ENCODE measurements at regions not wholly inside any gene's neighbourhood (a gene's known extent, or its start where the extent isn't known, plus 50 kb on each side); places are given as distances from the start of the nearest gene placed in this dataset.
"Not testable (repeated sequence)": the region's sequence is repeated elsewhere in the genome, so short reads cannot be mapped to it uniquely, and the experiment has no call there.

- TF ChIP-seq FOXP2 (optimal IDR thresholded peaks at IDR 0.05; ENCODE audit: control extremely low read depth, extremely low read length, insufficient read depth) = no peak
- no peak for TF ChIP-seq EZH2 (IDR thresholded peaks at IDR 0.05)
- no peak for TF ChIP-seq POLR2AphosphoS5 (IDR thresholded peaks at IDR 0.05; ENCODE audit: borderline replicate concordance, low read depth, low read length)
- H3K9ac ChIP-seq (ENCODE audit: insufficient read length) = no peak overlapping the region
- no peaks in the 10 kb centered on the region for H3K9me3 ChIP-seq (ENCODE audit: low read depth, low read length)
- no peaks in the 10 kb centered on the region for H3K36me3 ChIP-seq (ENCODE audit: insufficient read depth, low read length)
- DNase-seq (ENCODE audit: low read depth, low spot score) = no peak
- H3K4me3 ChIP-seq = no peak overlapping the region
- H3K27ac ChIP-seq = no peak overlapping the region
Observed at GRCh38 chr15:81929557-81929956, 116.3 kb downstream of the MEX3B start.

GRCh38 chr15:81926981-81927380 lies 118.8 kb downstream of the MEX3B start:
- no peak for DNase-seq (ENCODE audit: low read depth, low spot score)
- Histone ChIP-seq H3K9me3 (ENCODE audit: low read depth, low read length) (no peaks in the 10 kb centered on the region), H3K27ac (no peak overlapping the region), H3K4me3 (no peak overlapping the region), H3K9ac (ENCODE audit: insufficient read length) (no peak overlapping the region), H3K36me3 (ENCODE audit: insufficient read depth, low read length) (no peaks in the 10 kb centered on the region)
- TF ChIP-seq FOXP2 (optimal IDR thresholded peaks at IDR 0.05; ENCODE audit: control extremely low read depth, extremely low read length, insufficient read depth) = no peak
- TF ChIP-seq EZH2 (IDR thresholded peaks at IDR 0.05) = no peak
- no peak for TF ChIP-seq POLR2AphosphoS5 (IDR thresholded peaks at IDR 0.05; ENCODE audit: borderline replicate concordance, low read depth, low read length)

GRCh38 chr15:81924729-81925128 lies 121.1 kb downstream of the MEX3B start:
- H3K9me3 ChIP-seq (ENCODE audit: low read depth, low read length) = no peaks in the 10 kb centered on the region
- DNase-seq (ENCODE audit: low read depth, low spot score) = no peak
- H3K9ac ChIP-seq (ENCODE audit: insufficient read length) = no peak overlapping the region
- H3K27ac ChIP-seq = no peak overlapping the region
- TF ChIP-seq EZH2 (IDR thresholded peaks at IDR 0.05) = no peak
- no peak for TF ChIP-seq POLR2AphosphoS5 (IDR thresholded peaks at IDR 0.05; ENCODE audit: borderline replicate concordance, low read depth, low read length)
- TF ChIP-seq FOXP2 (optimal IDR thresholded peaks at IDR 0.05; ENCODE audit: control extremely low read depth, extremely low read length, insufficient read depth) = no peak
- H3K36me3 ChIP-seq (ENCODE audit: insufficient read depth, low read length) = no peaks in the 10 kb centered on the region
- no peak overlapping the region for H3K4me3 ChIP-seq

GRCh38 chr15:81923561-81924350 lies 122.1 kb downstream of the MEX3B start:
- H3K27ac ChIP-seq = no peak overlapping the region

GRCh38 chr15:81922143-81922542 lies 123.7 kb downstream of the MEX3B start:
- no peak overlapping the region for H3K27ac ChIP-seq
- TF ChIP-seq FOXP2 (optimal IDR thresholded peaks at IDR 0.05; ENCODE audit: control extremely low read depth, extremely low read length, insufficient read depth) (no peak), EZH2 (IDR thresholded peaks at IDR 0.05) (no peak), POLR2AphosphoS5 (IDR thresholded peaks at IDR 0.05; ENCODE audit: borderline replicate concordance, low read depth, low read length) (no peak)
- H3K9ac ChIP-seq (ENCODE audit: insufficient read length) = no peak overlapping the region
- H3K9me3 ChIP-seq (ENCODE audit: low read depth, low read length) = no peaks in the 10 kb centered on the region
- H3K36me3 ChIP-seq (ENCODE audit: insufficient read depth, low read length) = no peaks in the 10 kb centered on the region
- DNase-seq (ENCODE audit: low read depth, low spot score) = no peak
- no peak overlapping the region for H3K4me3 ChIP-seq

More at GRCh38 chr15:81923561-81924350, 122.1 kb downstream of the MEX3B start:
- TF ChIP-seq POLR2AphosphoS5 (IDR thresholded peaks at IDR 0.05; ENCODE audit: borderline replicate concordance, low read depth, low read length) (no peak), FOXP2 (optimal IDR thresholded peaks at IDR 0.05; ENCODE audit: control extremely low read depth, extremely low read length, insufficient read depth) (no peak), EZH2 (IDR thresholded peaks at IDR 0.05) (no peak)
- H3K36me3 ChIP-seq (ENCODE audit: insufficient read depth, low read length) = no peaks in the 10 kb centered on the region
- no peak overlapping the region for H3K4me3 ChIP-seq
- DNase-seq (ENCODE audit: low read depth, low spot score) = no peak
- no peaks in the 10 kb centered on the region for H3K9me3 ChIP-seq (ENCODE audit: low read depth, low read length)
- no peak overlapping the region for H3K9ac ChIP-seq (ENCODE audit: insufficient read length)

- no peak for DNase-seq (ENCODE audit: low read depth, low spot score)
- Histone ChIP-seq H3K9me3 (ENCODE audit: low read depth, low read length) (no peaks in the 10 kb centered on the region), H3K9ac (ENCODE audit: insufficient read length) (no peak overlapping the region), H3K27ac (no peak overlapping the region), H3K36me3 (ENCODE audit: insufficient read depth, low read length) (no peaks in the 10 kb centered on the region), H3K4me3 (no peak overlapping the region)
- TF ChIP-seq EZH2 (IDR thresholded peaks at IDR 0.05) = no peak
- TF ChIP-seq POLR2AphosphoS5 (IDR thresholded peaks at IDR 0.05; ENCODE audit: borderline replicate concordance, low read depth, low read length) = no peak
- TF ChIP-seq FOXP2 (optimal IDR thresholded peaks at IDR 0.05; ENCODE audit: control extremely low read depth, extremely low read length, insufficient read depth) = no peak
Observed at GRCh38 chr15:81921163-81921562, 124.7 kb downstream of the MEX3B start.

GRCh38 chr15:81918767-81919166 lies 127.1 kb downstream of the MEX3B start:
- not testable (repeated sequence) for DNase-seq (ENCODE audit: low read depth, low spot score); H3K9me3 ChIP-seq (ENCODE audit: low read depth, low read length)

GRCh38 chr15:81916451-81916850 lies 129.4 kb downstream of the MEX3B start:
- DNase-seq (ENCODE audit: low read depth, low spot score) = no peak
- no peaks in the 10 kb centered on the region for H3K9me3 ChIP-seq (ENCODE audit: low read depth, low read length)
- H3K9ac ChIP-seq (ENCODE audit: insufficient read length) = no peak overlapping the region
- TF ChIP-seq FOXP2 (optimal IDR thresholded peaks at IDR 0.05; ENCODE audit: control extremely low read depth, extremely low read length, insufficient read depth) = no peak
- no peak for TF ChIP-seq EZH2 (IDR thresholded peaks at IDR 0.05)
- no peak for TF ChIP-seq POLR2AphosphoS5 (IDR thresholded peaks at IDR 0.05; ENCODE audit: borderline replicate concordance, low read depth, low read length)
- H3K4me3 ChIP-seq = no peak overlapping the region
- no peak overlapping the region for H3K27ac ChIP-seq
- no peaks in the 10 kb centered on the region for H3K36me3 ChIP-seq (ENCODE audit: insufficient read depth, low read length)

More at GRCh38 chr15:81918767-81919166, 127.1 kb downstream of the MEX3B start:
- not testable (repeated sequence) for H3K36me3 ChIP-seq (ENCODE audit: insufficient read depth, low read length); H3K27ac ChIP-seq; H3K9ac ChIP-seq (ENCODE audit: insufficient read length); H3K4me3 ChIP-seq

GRCh38 chr15:81915990-81916389 lies 129.8 kb downstream of the MEX3B start:
- no peaks in the 10 kb centered on the region for H3K36me3 ChIP-seq (ENCODE audit: insufficient read depth, low read length)

More at GRCh38 chr15:81915990-81916389, 129.8 kb downstream of the MEX3B start:
- Histone ChIP-seq H3K9me3 (ENCODE audit: low read depth, low read length) (no peaks in the 10 kb centered on the region), H3K4me3 (no peak overlapping the region), H3K9ac (ENCODE audit: insufficient read length) (no peak overlapping the region), H3K27ac (no peak overlapping the region)
- TF ChIP-seq POLR2AphosphoS5 (IDR thresholded peaks at IDR 0.05; ENCODE audit: borderline replicate concordance, low read depth, low read length) (no peak), EZH2 (IDR thresholded peaks at IDR 0.05) (no peak), FOXP2 (optimal IDR thresholded peaks at IDR 0.05; ENCODE audit: control extremely low read depth, extremely low read length, insufficient read depth) (no peak)
- DNase-seq (ENCODE audit: low read depth, low spot score) = no peak

Measured in SK-N-MC (cell line).